IMR-90 (cell line): ENCODE measurements at regions not wholly inside any gene's neighbourhood (a gene's known extent, or its start where the extent isn't known, plus 50 kb on each side); places are given as distances from the start of the nearest gene placed in this dataset.

Source experiments
- MAFK ChIP-seq: IDR thresholded peaks from 2 replicates; pipeline ENCODE4 v1.6.1; 2012; ENCODE audit warnings: low read depth, low read length, improper control_type of control experiment
- POLR2A ChIP-seq: IDR thresholded peaks from 2 replicates; pipeline ENCODE4 v1.6.1; 2012; ENCODE audit warnings: mild to moderate bottlenecking, low read depth, low read length
- RFX5 ChIP-seq: IDR thresholded peaks from 2 replicates; pipeline ENCODE4 v1.8.0; 2012; ENCODE audit warnings: low read depth, mild to moderate bottlenecking, low read length, moderate library complexity
- TF ChIP-seq, protein P1 (sequence below): conservative IDR thresholded peaks from 2 replicates; pipeline ENCODE4 v1.5.1; 2012; ENCODE audit warnings: mild to moderate bottlenecking, low read depth, low read length, improper control_type of control experiment

DNA sequence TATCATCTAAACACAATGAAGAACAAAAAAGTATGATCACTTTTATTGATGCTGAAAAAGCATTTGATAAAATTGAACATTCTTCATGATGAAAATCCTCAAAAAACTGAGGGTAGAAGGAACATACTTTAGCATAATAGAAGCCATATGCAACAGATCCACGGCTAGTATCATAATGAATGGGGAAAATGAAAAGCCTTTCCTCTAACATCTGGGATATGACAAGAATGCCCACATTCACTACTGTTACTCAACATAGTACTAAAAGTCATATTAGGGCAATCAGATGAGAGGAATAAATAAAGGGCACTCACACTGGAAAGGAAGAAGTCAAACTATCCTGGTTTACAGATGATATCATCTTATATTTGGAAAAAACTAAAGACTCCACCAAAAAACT lies 256.6 kb downstream of the RFPL4B start:
- TF ChIP-seq, protein P1, sequence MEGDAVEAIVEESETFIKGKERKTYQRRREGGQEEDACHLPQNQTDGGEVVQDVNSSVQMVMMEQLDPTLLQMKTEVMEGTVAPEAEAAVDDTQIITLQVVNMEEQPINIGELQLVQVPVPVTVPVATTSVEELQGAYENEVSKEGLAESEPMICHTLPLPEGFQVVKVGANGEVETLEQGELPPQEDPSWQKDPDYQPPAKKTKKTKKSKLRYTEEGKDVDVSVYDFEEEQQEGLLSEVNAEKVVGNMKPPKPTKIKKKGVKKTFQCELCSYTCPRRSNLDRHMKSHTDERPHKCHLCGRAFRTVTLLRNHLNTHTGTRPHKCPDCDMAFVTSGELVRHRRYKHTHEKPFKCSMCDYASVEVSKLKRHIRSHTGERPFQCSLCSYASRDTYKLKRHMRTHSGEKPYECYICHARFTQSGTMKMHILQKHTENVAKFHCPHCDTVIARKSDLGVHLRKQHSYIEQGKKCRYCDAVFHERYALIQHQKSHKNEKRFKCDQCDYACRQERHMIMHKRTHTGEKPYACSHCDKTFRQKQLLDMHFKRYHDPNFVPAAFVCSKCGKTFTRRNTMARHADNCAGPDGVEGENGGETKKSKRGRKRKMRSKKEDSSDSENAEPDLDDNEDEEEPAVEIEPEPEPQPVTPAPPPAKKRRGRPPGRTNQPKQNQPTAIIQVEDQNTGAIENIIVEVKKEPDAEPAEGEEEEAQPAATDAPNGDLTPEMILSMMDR: no peak
- TF ChIP-seq POLR2A (no peak), RFX5 (no peak), MAFK (no peak)
